ENCODE measurements at regions not wholly inside any gene's neighbourhood (a gene's known extent, or its start where the extent isn't known, plus 50 kb on each side); places are given as distances from the start of the nearest gene placed in this dataset.

DNA sequence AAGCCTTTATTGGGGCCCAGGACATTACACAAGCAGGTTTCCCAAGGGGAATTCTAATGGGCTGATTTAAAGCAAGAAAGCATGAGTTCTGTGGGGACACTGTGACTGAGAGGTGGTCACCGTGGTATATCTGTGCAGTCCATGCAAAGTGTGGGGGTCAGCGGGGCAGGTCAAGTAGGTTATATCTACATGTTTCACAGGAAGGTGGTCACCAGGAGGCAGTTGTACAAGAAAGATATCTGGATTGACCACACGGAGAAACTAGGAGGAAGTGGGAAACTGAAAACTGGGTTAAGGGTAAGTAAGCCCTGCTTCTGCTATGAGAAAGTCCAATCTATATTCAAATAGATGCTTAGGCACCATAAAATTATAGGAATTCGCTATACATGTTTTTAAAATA is 77.8 kb upstream of the CNOT2 start:
- TF ChIP-seq, protein P1, sequence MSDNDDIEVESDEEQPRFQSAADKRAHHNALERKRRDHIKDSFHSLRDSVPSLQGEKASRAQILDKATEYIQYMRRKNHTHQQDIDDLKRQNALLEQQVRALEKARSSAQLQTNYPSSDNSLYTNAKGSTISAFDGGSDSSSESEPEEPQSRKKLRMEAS (IDR thresholded peaks at IDR 0.05; ENCODE audit: low read depth), result no peak
- TF ChIP-seq NRF1 (IDR thresholded peaks at IDR 0.05; ENCODE audit: low read depth, low read length) (no peak), RAD21 (IDR thresholded peaks at IDR 0.05; ENCODE audit: low read length) (no peak)
- TF ChIP-seq, protein P2, sequence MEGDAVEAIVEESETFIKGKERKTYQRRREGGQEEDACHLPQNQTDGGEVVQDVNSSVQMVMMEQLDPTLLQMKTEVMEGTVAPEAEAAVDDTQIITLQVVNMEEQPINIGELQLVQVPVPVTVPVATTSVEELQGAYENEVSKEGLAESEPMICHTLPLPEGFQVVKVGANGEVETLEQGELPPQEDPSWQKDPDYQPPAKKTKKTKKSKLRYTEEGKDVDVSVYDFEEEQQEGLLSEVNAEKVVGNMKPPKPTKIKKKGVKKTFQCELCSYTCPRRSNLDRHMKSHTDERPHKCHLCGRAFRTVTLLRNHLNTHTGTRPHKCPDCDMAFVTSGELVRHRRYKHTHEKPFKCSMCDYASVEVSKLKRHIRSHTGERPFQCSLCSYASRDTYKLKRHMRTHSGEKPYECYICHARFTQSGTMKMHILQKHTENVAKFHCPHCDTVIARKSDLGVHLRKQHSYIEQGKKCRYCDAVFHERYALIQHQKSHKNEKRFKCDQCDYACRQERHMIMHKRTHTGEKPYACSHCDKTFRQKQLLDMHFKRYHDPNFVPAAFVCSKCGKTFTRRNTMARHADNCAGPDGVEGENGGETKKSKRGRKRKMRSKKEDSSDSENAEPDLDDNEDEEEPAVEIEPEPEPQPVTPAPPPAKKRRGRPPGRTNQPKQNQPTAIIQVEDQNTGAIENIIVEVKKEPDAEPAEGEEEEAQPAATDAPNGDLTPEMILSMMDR (IDR thresholded peaks at IDR 0.05), result no peak
- TF ChIP-seq, protein P3, sequence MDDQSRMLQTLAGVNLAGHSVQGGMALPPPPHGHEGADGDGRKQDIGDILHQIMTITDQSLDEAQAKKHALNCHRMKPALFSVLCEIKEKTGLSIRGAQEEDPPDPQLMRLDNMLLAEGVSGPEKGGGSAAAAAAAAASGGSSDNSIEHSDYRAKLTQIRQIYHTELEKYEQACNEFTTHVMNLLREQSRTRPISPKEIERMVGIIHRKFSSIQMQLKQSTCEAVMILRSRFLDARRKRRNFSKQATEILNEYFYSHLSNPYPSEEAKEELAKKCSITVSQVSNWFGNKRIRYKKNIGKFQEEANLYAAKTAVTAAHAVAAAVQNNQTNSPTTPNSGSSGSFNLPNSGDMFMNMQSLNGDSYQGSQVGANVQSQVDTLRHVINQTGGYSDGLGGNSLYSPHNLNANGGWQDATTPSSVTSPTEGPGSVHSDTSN (IDR thresholded peaks at IDR 0.05), result no peak
